Stomach (tissue), 8 donors: ENCODE measurements at regions not wholly inside any gene's neighbourhood (a gene's known extent, or its start where the extent isn't known, plus 50 kb on each side); places are given as distances from the start of the nearest gene placed in this dataset.

Source experiments
- DNase-seq, 2 donors: peaks; one replicate each; pipeline versions ENCODE4 v3.0.0 to v3.0.0-alpha.2; 2013 to 2019
- H3K27ac ChIP-seq, 5 donors: fragments of 200-600 bp in 4 of 5; sonication (generic) in 4 of 5; one replicate each; pipeline ENCODE4 v1.5.1; 2013 to 2019; ENCODE audit warnings: mild to moderate bottlenecking in 1 of 5, moderate library complexity in 1 of 5
- H3K27me3 ChIP-seq, 3 donors: fragments of 200-600 bp; sonication (generic); one replicate each; pipeline ENCODE4 v1.5.1; 2017 to 2019; ENCODE audit warnings: mixed run types in 1 of 3
- H3K36me3 ChIP-seq, 4 donors: fragments of 200-600 bp; sonication (generic); 1 replicate in 3 of 4; 2 replicates in 1 of 4; pipeline ENCODE4 v1.5.1; 2016 to 2019
- H3K4me1 ChIP-seq, 4 donors: fragments of 200-600 bp; sonication (generic); one replicate each; pipeline ENCODE4 v1.5.1; 2016 to 2019
- H3K4me3 ChIP-seq, 4 donors: fragments of 200-600 bp; sonication (generic) in 3 of 4; one replicate each; pipeline ENCODE4 v1.5.1; 2016 to 2019; ENCODE audit warnings: mild to moderate bottlenecking in 1 of 4
- H3K9me3 ChIP-seq, 4 donors: fragments of 200-600 bp; sonication (generic); one replicate each; pipeline ENCODE4 v1.5.1; 2016 to 2019
- CTCF ChIP-seq, 7 experiments: fragments of 450-650 bp in 4 of 7; fragments of 200-600 bp in 3 of 7; sonication (generic) in 3 of 7; IDR thresholded peaks; one replicate each; pipeline ENCODE4 v1.5.1; 2016 to 2019; ENCODE audit warnings: antibody characterized with exemption in 7 of 7, control low read depth in 2 of 7, mild to moderate bottlenecking in 1 of 7
- EP300 ChIP-seq: sonication (generic); formaldehyde crosslinking; IDR thresholded peaks from one replicate; pipeline ENCODE4 v1.6.1; 2017; ENCODE audit warnings: antibody characterized with exemption
- POLR2A ChIP-seq, 4 donors: fragments of 450-650 bp; IDR thresholded peaks; one replicate each; pipeline ENCODE4 v1.6.1; 2016; ENCODE audit warnings: antibody characterized with exemption in 4 of 4, control low read depth in 2 of 4, mild to moderate bottlenecking in 1 of 4, moderate library complexity in 1 of 4
- POLR2AphosphoS5 ChIP-seq, 3 donors: sonication (generic); formaldehyde crosslinking; IDR thresholded peaks; one replicate each; pipeline ENCODE4 v1.6.1; 2016; ENCODE audit warnings: antibody characterized with exemption in 3 of 3
- WGBS, 5 donors: extraction: QIAGEN DNeasy Blood & Tissue Kit in 3 of 5; methylation state at CpG; one replicate each; pipeline versions ENCODE4 v1.1.5 to v1.1.7; 2013 to 2018; 5-methylcytosine and 5-hydroxymethylcytosine counted together
- intact Hi-C: fragments of 100-400 bp; cut with DNase I; formaldehyde crosslinking; loops from one replicate; pipeline ENCODE4 v1.15.1; 2023; ENCODE audit warnings: low total_unique reads
- donor health status: healthy with polysubstance abuse.
- donor health status: Bipolar disorder and iron deficiency.
- donor health status: healthy.

DNA sequence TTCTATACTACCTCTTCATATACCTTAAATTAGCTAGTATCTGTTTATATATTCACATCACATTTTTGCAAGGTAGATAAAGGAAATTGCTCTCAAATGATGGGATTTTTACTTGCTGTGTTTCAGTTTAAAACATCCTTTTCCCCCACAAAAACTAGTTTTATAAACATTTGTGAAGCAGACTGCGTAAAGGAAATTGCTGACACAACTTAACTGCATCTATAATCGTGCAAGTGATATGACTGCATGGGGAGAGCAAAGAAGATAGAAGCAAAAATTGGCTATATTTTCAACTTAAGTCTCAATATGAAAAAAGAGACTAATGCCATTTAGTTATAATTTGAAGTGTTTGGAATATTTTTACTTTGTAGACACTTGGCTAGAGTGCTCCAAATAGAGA, 385.2 kb downstream of the C4orf33 start:
- WGBS, 5 donors: 71 to 80% (median 74%) methylated on average over 2 of the region's 2 CpGs
- Histone ChIP-seq H3K36me3 (no peaks in the 10 kb centered on the region), H3K27ac (no peak overlapping the region), H3K27me3 (no peaks in the 10 kb centered on the region), H3K4me1 (no peaks in the 10 kb centered on the region), H3K4me3 (no peak overlapping the region), H3K9me3 (peaks cover 0 to 5% (median 0%) of the 10 kb centered on the region in 4 donors)
- TF ChIP-seq EP300 (no peak), POLR2A (IDR thresholded peaks at IDR 0.05) (no peak), POLR2AphosphoS5 (IDR thresholded peaks at IDR 0.05) (no peak), CTCF (IDR thresholded peaks at IDR 0.05) (no peak)
- intact Hi-C loops: no loop called here
- no peak for DNase-seq

DNA sequence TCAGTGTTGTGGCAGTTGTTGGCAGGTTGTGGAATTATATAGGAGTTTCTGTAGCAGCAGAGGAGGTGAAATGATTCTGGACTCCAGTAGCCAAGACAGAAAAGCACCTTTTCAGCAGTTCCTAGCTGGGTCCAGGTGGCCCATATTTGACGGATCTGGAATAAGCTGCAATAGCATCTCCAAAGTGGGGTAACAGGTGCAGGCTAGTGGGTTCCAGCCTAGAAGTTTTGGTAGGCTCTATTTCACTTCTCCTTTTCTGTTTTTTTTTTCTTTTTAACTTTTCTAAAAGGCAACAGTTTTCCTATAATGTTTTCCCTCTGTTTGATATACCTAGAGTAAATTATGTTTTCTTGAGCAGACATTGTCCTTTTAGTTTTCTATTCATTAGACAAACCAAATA, 392.5 kb downstream of the C4orf33 start:
- Histone ChIP-seq H3K27me3 (no peaks in the 10 kb centered on the region), H3K4me1 (no peaks in the 10 kb centered on the region), H3K4me3 (no peak overlapping the region), H3K9me3 (no peaks in the 10 kb centered on the region), H3K27ac (no peak overlapping the region), H3K36me3 (no peaks in the 10 kb centered on the region)
- intact Hi-C loops: no loop called here
- 73 to 95% (median 83%) methylated on average over 1 of the region's 1 CpG for WGBS, 5 donors
- TF ChIP-seq CTCF (IDR thresholded peaks at IDR 0.05) (no peak), POLR2A (IDR thresholded peaks at IDR 0.05) (no peak), EP300 (no peak), POLR2AphosphoS5 (IDR thresholded peaks at IDR 0.05) (no peak)
- no peak for DNase-seq

GRCh38 chr4:129490516-129490915, 394.6 kb downstream of the C4orf33 start:
- Histone ChIP-seq H3K27me3 (no peaks in the 10 kb centered on the region), H3K36me3 (no peaks in the 10 kb centered on the region), H3K27ac (no peak overlapping the region), H3K4me1 (no peaks in the 10 kb centered on the region), H3K9me3 (no peaks in the 10 kb centered on the region), H3K4me3 (no peak overlapping the region)
- intact Hi-C loops: no loop called here
- DNase-seq: no peak
- no peak for TF ChIP-seq EP300
- no peak for TF ChIP-seq POLR2A (IDR thresholded peaks at IDR 0.05)
- no peak for TF ChIP-seq POLR2AphosphoS5 (IDR thresholded peaks at IDR 0.05)
- no peak for TF ChIP-seq CTCF (IDR thresholded peaks at IDR 0.05)
- 29 to 52% (median 38%) methylated on average over 1 of the region's 1 CpG for WGBS, 5 donors

DNA sequence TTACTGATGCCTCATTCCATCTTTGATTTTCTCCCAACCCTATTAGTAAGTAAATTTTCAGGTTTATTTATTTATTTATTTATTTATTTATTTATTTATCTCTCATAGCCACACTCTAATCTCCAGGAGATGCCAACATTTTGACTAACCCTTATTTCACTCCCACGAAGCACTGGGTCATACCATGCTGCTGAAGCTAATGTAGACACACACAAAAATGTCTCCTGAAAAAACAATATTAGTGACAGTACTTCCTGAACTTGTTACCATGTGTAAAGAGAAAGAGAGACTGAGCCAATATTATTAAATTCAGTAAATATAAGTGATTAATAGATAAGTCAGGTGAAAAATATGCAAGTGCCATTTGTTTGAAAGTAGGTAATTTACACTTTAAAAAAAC, 402.7 kb downstream of the C4orf33 start:
- DNase-seq: no peak
- intact Hi-C loops: no loop called here

More for the DNA sequence above, 402.7 kb downstream of the C4orf33 start:
- Histone ChIP-seq H3K27ac (no peak overlapping the region), H3K36me3 (no peaks in the 10 kb centered on the region), H3K9me3 (no peaks in the 10 kb centered on the region), H3K27me3 (no peaks in the 10 kb centered on the region), H3K4me1 (no peaks in the 10 kb centered on the region), H3K4me3 (no peak overlapping the region)
- TF ChIP-seq CTCF (IDR thresholded peaks at IDR 0.05): no peak
- no peak for TF ChIP-seq POLR2A (IDR thresholded peaks at IDR 0.05)
- TF ChIP-seq EP300: no peak
- TF ChIP-seq POLR2AphosphoS5 (IDR thresholded peaks at IDR 0.05): no peak
- WGBS, 5 donors: 64 to 93% (median 70%) methylated on average over 1 of the region's 1 CpG
